Activated naive CD8-positive, alpha-beta T cell treated with anti-CD3 and anti-CD28 coated beads, Interleukin-2, amount 50 U/mL, for 24 hours (primary cell): ENCODE measurements at regions not wholly inside any gene's neighbourhood (a gene's known extent, or its start where the extent isn't known, plus 50 kb on each side); places are given as distances from the start of the nearest gene placed in this dataset.
A peak's percentile ranks its signal among the peaks of the same experiment; 100 is the strongest.

ENCODE experiments used
- ATAC-seq: fragments of 150-1000 bp; cut with Tn5 transposase; one replicate; pipeline ENCODE4 v1.10.0; 2021
- DNase-seq: peaks from one replicate; pipeline ENCODE4 v3.0.0; 2021
- H3K27ac Mint-ChIP-seq: one replicate; pipeline ENCODE4 v1.8.0; 2021; ENCODE audit warnings: mild to moderate bottlenecking, mixed read lengths
- H3K27me3 Mint-ChIP-seq: one replicate; pipeline ENCODE4 v1.8.0; 2021; ENCODE audit warnings: mixed read lengths
- H3K36me3 Mint-ChIP-seq: one replicate; pipeline ENCODE4 v1.8.0; 2021; ENCODE audit warnings: low read depth, mixed read lengths
- H3K4me1 Mint-ChIP-seq: one replicate; pipeline ENCODE4 v1.8.0; 2021; ENCODE audit warnings: mixed read lengths
- H3K4me3 Mint-ChIP-seq: one replicate; pipeline ENCODE4 v1.8.0; 2021; ENCODE audit warnings: mild to moderate bottlenecking, moderate library complexity, mixed read lengths
- H3K9me3 Mint-ChIP-seq: one replicate; pipeline ENCODE4 v1.8.0; 2021; ENCODE audit warnings: mixed read lengths

- ATAC-seq (no peak), DNase-seq (no peak)
- H3K4me3 Mint-ChIP-seq = no peak overlapping the region
- peaks cover 18% of the 10 kb centered on the region for H3K27me3 Mint-ChIP-seq
- peaks cover 2% of the 10 kb centered on the region for H3K4me1 Mint-ChIP-seq
- no peaks in the 10 kb centered on the region for H3K9me3 Mint-ChIP-seq
- H3K27ac Mint-ChIP-seq = no peak overlapping the region
- no peaks in the 10 kb centered on the region for H3K36me3 Mint-ChIP-seq
Measured at GRCh38 chr13:110773480-110773879, 60.0 kb downstream of the ING1 start.

GRCh38 chr13:110774051-110774450 lies 60.6 kb downstream of the ING1 start:
- Mint-ChIP-seq H3K27me3 (peaks cover 18% of the 10 kb centered on the region), H3K4me3 (no peak overlapping the region), H3K36me3 (no peaks in the 10 kb centered on the region), H3K9me3 (no peaks in the 10 kb centered on the region), H3K4me1 (peaks cover 2% of the 10 kb centered on the region), H3K27ac (no peak overlapping the region)
- ATAC-seq (peak; percentile 50), DNase-seq (no peak)

GRCh38 chr13:110774490-110774889 lies 61.0 kb downstream of the ING1 start:
- Mint-ChIP-seq H3K27me3 (peaks cover 14% of the 10 kb centered on the region), H3K36me3 (no peaks in the 10 kb centered on the region), H3K27ac (no peak overlapping the region), H3K9me3 (no peaks in the 10 kb centered on the region), H3K4me3 (no peak overlapping the region), H3K4me1 (peaks cover 2% of the 10 kb centered on the region)
- ATAC-seq (no peak), DNase-seq (no peak)

- no peak for DNase-seq
- Mint-ChIP-seq H3K27me3 (peaks cover 12% of the 10 kb centered on the region), H3K4me1 (peaks cover 2% of the 10 kb centered on the region), H3K36me3 (no peaks in the 10 kb centered on the region), H3K9me3 (no peaks in the 10 kb centered on the region), H3K4me3 (no peak overlapping the region), H3K27ac (no peak overlapping the region)
- ATAC-seq = no peak
Measured at GRCh38 chr13:110775576-110775975, 62.1 kb downstream of the ING1 start.

GRCh38 chr13:110777251-110777820 lies 63.8 kb downstream of the ING1 start:
- no peak for DNase-seq
- H3K4me1 Mint-ChIP-seq = no peaks in the 10 kb centered on the region
- peaks cover under 1% of the 10 kb centered on the region for H3K36me3 Mint-ChIP-seq
- H3K4me3 Mint-ChIP-seq = no peak overlapping the region
- no peak for ATAC-seq
- H3K9me3 Mint-ChIP-seq = peaks cover 6% of the 10 kb centered on the region
- H3K27me3 Mint-ChIP-seq = peaks cover 6% of the 10 kb centered on the region
- H3K27ac Mint-ChIP-seq = no peak overlapping the region

GRCh38 chr13:110779022-110779421 lies 65.5 kb downstream of the ING1 start:
- Mint-ChIP-seq H3K27ac (no peak overlapping the region), H3K9me3 (peaks cover 12% of the 10 kb centered on the region), H3K27me3 (peaks cover 4% of the 10 kb centered on the region), H3K4me1 (no peaks in the 10 kb centered on the region), H3K4me3 (no peak overlapping the region), H3K36me3 (peaks cover 3% of the 10 kb centered on the region)
- no peak for ATAC-seq
- no peak for DNase-seq

GRCh38 chr13:110780422-110780821 lies 66.9 kb downstream of the ING1 start:
- Mint-ChIP-seq H3K27me3 (peaks cover 7% of the 10 kb centered on the region), H3K4me3 (no peak overlapping the region), H3K4me1 (no peaks in the 10 kb centered on the region), H3K36me3 (peaks cover 3% of the 10 kb centered on the region), H3K9me3 (peaks cover 12% of the 10 kb centered on the region), H3K27ac (no peak overlapping the region)
- no peak for DNase-seq
- ATAC-seq = no peak

- Mint-ChIP-seq H3K4me3 (no peak overlapping the region), H3K27me3 (peaks cover 13% of the 10 kb centered on the region), H3K27ac (no peak overlapping the region), H3K9me3 (peaks cover 12% of the 10 kb centered on the region), H3K36me3 (peaks cover 3% of the 10 kb centered on the region), H3K4me1 (no peaks in the 10 kb centered on the region)
- ATAC-seq = no peak
- DNase-seq = no peak
Measured at GRCh38 chr13:110782185-110782584, 68.7 kb downstream of the ING1 start.

GRCh38 chr13:110784704-110785103 lies 71.2 kb downstream of the ING1 start:
- Mint-ChIP-seq H3K4me1 (no peaks in the 10 kb centered on the region), H3K36me3 (peaks cover 3% of the 10 kb centered on the region), H3K4me3 (no peak overlapping the region), H3K27ac (no peak overlapping the region), H3K9me3 (peaks cover 12% of the 10 kb centered on the region), H3K27me3 (peaks cover 13% of the 10 kb centered on the region)
- DNase-seq (no peak), ATAC-seq (no peak)

GRCh38 chr13:110788778-110789177 lies 75.3 kb downstream of the ING1 start:
- H3K36me3 Mint-ChIP-seq = no peaks in the 10 kb centered on the region
- peaks cover 21% of the 10 kb centered on the region for H3K9me3 Mint-ChIP-seq
- ATAC-seq (no peak), DNase-seq (no peak)
- H3K4me3 Mint-ChIP-seq = no peak overlapping the region
- H3K4me1 Mint-ChIP-seq = no peaks in the 10 kb centered on the region
- H3K27ac Mint-ChIP-seq = no peak overlapping the region
- H3K27me3 Mint-ChIP-seq = peaks cover 13% of the 10 kb centered on the region

- Mint-ChIP-seq H3K36me3 (no peaks in the 10 kb centered on the region), H3K27me3 (peaks cover 11% of the 10 kb centered on the region), H3K4me3 (no peak overlapping the region), H3K27ac (no peak overlapping the region), H3K4me1 (no peaks in the 10 kb centered on the region), H3K9me3 (peaks cover 21% of the 10 kb centered on the region)
- ATAC-seq = no peak
- DNase-seq = no peak
Measured at GRCh38 chr13:110789871-110790270, 76.4 kb downstream of the ING1 start.

- peaks cover 21% of the 10 kb centered on the region for H3K9me3 Mint-ChIP-seq
- H3K27ac Mint-ChIP-seq = no peak overlapping the region
- DNase-seq (no peak), ATAC-seq (no peak)
- H3K4me1 Mint-ChIP-seq = no peaks in the 10 kb centered on the region
- H3K36me3 Mint-ChIP-seq = no peaks in the 10 kb centered on the region
- no peak overlapping the region for H3K4me3 Mint-ChIP-seq
- peaks cover 6% of the 10 kb centered on the region for H3K27me3 Mint-ChIP-seq
Measured at GRCh38 chr13:110790371-110790770, 76.9 kb downstream of the ING1 start.

- no peak for DNase-seq
- Mint-ChIP-seq H3K9me3 (peaks cover 21% of the 10 kb centered on the region), H3K4me1 (no peaks in the 10 kb centered on the region), H3K4me3 (no peak overlapping the region), H3K27ac (no peak overlapping the region), H3K36me3 (no peaks in the 10 kb centered on the region), H3K27me3 (peaks cover 16% of the 10 kb centered on the region)
- ATAC-seq = no peak
Measured at GRCh38 chr13:110794209-110794608, 80.7 kb downstream of the ING1 start.

- DNase-seq (no peak), ATAC-seq (no peak)
- Mint-ChIP-seq H3K4me1 (peaks cover 7% of the 10 kb centered on the region), H3K27me3 (peaks cover 39% of the 10 kb centered on the region), H3K4me3 (no peak overlapping the region), H3K9me3 (peaks cover 3% of the 10 kb centered on the region), H3K27ac (no peak overlapping the region), H3K36me3 (no peaks in the 10 kb centered on the region)
Measured at GRCh38 chr13:110797230-110797877, 83.9 kb downstream of the ING1 start.

- H3K4me1 Mint-ChIP-seq = peaks cover 7% of the 10 kb centered on the region
- no peak for ATAC-seq
- H3K4me3 Mint-ChIP-seq = no peak overlapping the region
- H3K9me3 Mint-ChIP-seq = no peaks in the 10 kb centered on the region
- H3K27me3 Mint-ChIP-seq = peaks cover 39% of the 10 kb centered on the region
- DNase-seq = no peak
- no peak overlapping the region for H3K27ac Mint-ChIP-seq
- no peaks in the 10 kb centered on the region for H3K36me3 Mint-ChIP-seq
Measured at GRCh38 chr13:110798081-110798994, 84.8 kb downstream of the ING1 start.
